Erythroblast (primary cell): ENCODE measurements at regions not wholly inside any gene's neighbourhood (a gene's known extent, or its start where the extent isn't known, plus 50 kb on each side); places are given as distances from the start of the nearest gene placed in this dataset.

ENCODE experiments used
- GATA1 ChIP-seq: IDR thresholded peaks from 2 replicates; pipeline ENCODE4 v1.6.1; 2011; ENCODE audit warnings: low read depth, mild to moderate bottlenecking, control low read depth, low read length, moderate library complexity
- POLR2A ChIP-seq: IDR thresholded peaks from 2 replicates; pipeline ENCODE4 v1.6.1; 2011; ENCODE audit warnings: mild to moderate bottlenecking, low read length

DNA sequence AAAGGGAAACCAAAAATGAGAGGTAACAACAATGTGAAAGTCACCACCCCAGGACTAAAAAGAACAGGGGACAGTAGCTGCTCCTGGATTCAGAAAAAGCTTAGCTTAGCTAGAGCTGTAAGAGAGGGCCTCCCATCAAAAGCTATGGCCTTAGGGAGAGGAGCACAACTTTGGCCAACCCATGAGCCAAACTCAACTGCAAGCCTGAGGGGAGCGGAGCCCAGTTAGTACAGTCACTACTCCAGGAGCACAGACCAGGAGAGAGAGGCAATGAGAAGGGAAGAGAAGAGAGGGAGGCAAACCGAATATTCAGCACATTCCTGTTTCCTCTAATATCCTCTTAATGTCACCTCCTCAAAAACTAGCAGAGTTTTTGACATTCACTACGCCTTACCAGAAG is 917.1 kb upstream of the INTU start:
- TF ChIP-seq POLR2A (no peak), GATA1 (no peak)
